Large intestine (tissue), 3 donors: ENCODE measurements at regions not wholly inside any gene's neighbourhood (a gene's known extent, or its start where the extent isn't known, plus 50 kb on each side); places are given as distances from the start of the nearest gene placed in this dataset.
"Not testable (repeated sequence)": the region's sequence is repeated elsewhere in the genome, so short reads cannot be mapped to it uniquely, and the experiment has no call there.

ENCODE experiments used
- DNase-seq, 2 donors: peaks; one replicate each; pipeline versions ENCODE4 v3.0.0 to v3.0.0-alpha.2; 2013
- H3K27ac ChIP-seq: one replicate; pipeline ENCODE4 v1.5.1; 2013; ENCODE audit warnings: low read length
- H3K27me3 ChIP-seq: 2 replicates; pipeline ENCODE4 v1.6.1; 2013; ENCODE audit warnings: low read length; ENCODE audit not compliant: control insufficient read depth, insufficient read depth
- H3K36me3 ChIP-seq: 2 replicates; pipeline ENCODE4 v1.6.1; 2013; ENCODE audit warnings: low read length; ENCODE audit not compliant: control insufficient read depth, insufficient read depth
- H3K4me1 ChIP-seq: one replicate; pipeline ENCODE4 v1.6.1; 2013; ENCODE audit warnings: low read length; ENCODE audit not compliant: control insufficient read depth, insufficient read depth
- H3K4me3 ChIP-seq: one replicate; pipeline ENCODE4 v1.5.1; 2013; ENCODE audit warnings: low read length
- H3K9me3 ChIP-seq: one replicate; pipeline ENCODE4 v1.6.1; 2013; ENCODE audit warnings: mild to moderate bottlenecking, low read depth, low read length, moderate library complexity; ENCODE audit not compliant: control insufficient read depth
- WGBS: methylation state at CpG from one replicate; pipeline ENCODE4 v1.1.5; 2013; ENCODE audit warnings: low lambda C conversion rate; ENCODE audit not compliant: insufficient coverage; 5-methylcytosine and 5-hydroxymethylcytosine counted together

- Histone ChIP-seq H3K4me1 (no peaks in the 10 kb centered on the region), H3K9me3 (no peaks in the 10 kb centered on the region), H3K27me3 (peaks cover 4% of the 10 kb centered on the region), H3K36me3 (no peaks in the 10 kb centered on the region), H3K4me3 (no peak overlapping the region), H3K27ac (no peak overlapping the region)
- no peak for DNase-seq
- WGBS = 100% methylated on average over 1 of the region's 4 CpGs
Observed at GRCh38 chr11:133650082-133650481, 117.8 kb upstream of the OPCML start.

DNA sequence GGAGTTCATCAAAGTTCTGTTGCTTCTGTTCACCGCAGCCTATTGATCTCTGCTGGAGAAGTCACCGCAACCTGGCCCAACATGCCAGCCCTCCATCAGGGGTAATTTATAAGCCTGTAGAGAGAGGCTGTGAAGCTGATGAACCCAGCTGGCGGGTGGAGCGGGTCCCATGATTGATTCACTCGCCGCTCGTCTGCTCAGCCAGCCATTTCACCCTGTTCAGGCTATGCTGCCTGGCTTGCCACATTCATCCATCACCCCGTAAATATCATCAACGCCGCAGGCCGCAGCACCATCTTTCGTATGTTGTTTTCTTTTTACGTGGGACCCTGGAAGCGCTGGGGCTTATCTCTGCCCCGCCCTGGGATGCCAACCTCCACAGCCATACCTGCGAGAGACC, 116.7 kb upstream of the OPCML start:
- Histone ChIP-seq H3K4me1 (no peaks in the 10 kb centered on the region), H3K9me3 (no peaks in the 10 kb centered on the region), H3K27ac (no peak overlapping the region), H3K4me3 (no peak overlapping the region), H3K36me3 (no peaks in the 10 kb centered on the region), H3K27me3 (peaks cover 4% of the 10 kb centered on the region)
- WGBS = no CpG with 5 or more reads among the region's 16 CpGs
- DNase-seq = no peak

GRCh38 chr11:133639408-133639807, 107.1 kb upstream of the OPCML start:
- H3K27ac ChIP-seq = no peak overlapping the region
- no peaks in the 10 kb centered on the region for H3K36me3 ChIP-seq
- no peaks in the 10 kb centered on the region for H3K4me1 ChIP-seq
- H3K9me3 ChIP-seq = no peaks in the 10 kb centered on the region
- no peak for DNase-seq
- no CpG with 5 or more reads among the region's 2 CpGs for WGBS
- no peak overlapping the region for H3K4me3 ChIP-seq
- peaks cover 4% of the 10 kb centered on the region for H3K27me3 ChIP-seq

DNA sequence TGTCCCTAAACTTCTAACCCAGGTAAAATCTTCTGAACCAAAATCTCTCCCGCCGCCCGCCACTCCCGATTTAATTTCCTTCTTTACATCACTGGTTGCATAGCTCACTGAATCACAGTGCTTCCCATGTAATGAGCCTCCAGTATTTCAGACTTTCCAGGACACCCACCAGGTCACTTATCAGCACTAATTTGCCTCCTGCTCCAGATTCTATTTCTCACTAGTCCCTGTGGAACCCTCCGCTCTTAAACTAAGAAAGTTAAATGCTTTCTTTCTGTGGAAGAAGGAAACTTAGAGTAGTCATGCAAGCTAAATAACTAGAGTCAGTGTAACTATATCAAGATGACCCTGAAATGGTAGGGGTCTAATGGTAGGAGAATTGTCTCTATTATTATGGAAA, 106.6 kb upstream of the OPCML start:
- H3K4me3 ChIP-seq = no peak overlapping the region
- H3K27ac ChIP-seq = no peak overlapping the region
- no peaks in the 10 kb centered on the region for H3K9me3 ChIP-seq
- no peaks in the 10 kb centered on the region for H3K4me1 ChIP-seq
- no peak for DNase-seq
- no CpG with 5 or more reads among the region's 5 CpGs for WGBS
- no peaks in the 10 kb centered on the region for H3K36me3 ChIP-seq
- peaks cover 4% of the 10 kb centered on the region for H3K27me3 ChIP-seq

GRCh38 chr11:133636711-133637355, 104.5 kb upstream of the OPCML start:
- Histone ChIP-seq H3K4me3 (no peak overlapping the region), H3K4me1 (no peaks in the 10 kb centered on the region), H3K27me3 (peaks cover 4% of the 10 kb centered on the region), H3K36me3 (no peaks in the 10 kb centered on the region), H3K27ac (no peak overlapping the region), H3K9me3 (no peaks in the 10 kb centered on the region)
- WGBS = no CpG with 5 or more reads among the region's 18 CpGs
- no peak for DNase-seq

- no peaks in the 10 kb centered on the region for H3K9me3 ChIP-seq
- no peaks in the 10 kb centered on the region for H3K36me3 ChIP-seq
- no peak for DNase-seq
- no peak overlapping the region for H3K27ac ChIP-seq
- H3K4me1 ChIP-seq = no peaks in the 10 kb centered on the region
- peaks cover 4% of the 10 kb centered on the region for H3K27me3 ChIP-seq
- no CpG with 5 or more reads among the region's 3 CpGs for WGBS
- H3K4me3 ChIP-seq = no peak overlapping the region
Observed at GRCh38 chr11:133635244-133635739, 103.0 kb upstream of the OPCML start.

- WGBS = no CpG with 5 or more reads among the region's 11 CpGs
- not testable (repeated sequence) for H3K27me3 ChIP-seq, H3K36me3 ChIP-seq, H3K4me3 ChIP-seq, H3K27ac ChIP-seq, H3K9me3 ChIP-seq, H3K4me1 ChIP-seq, DNase-seq
Observed at GRCh38 chr11:133628371-133628770, 96.1 kb upstream of the OPCML start.

- Histone ChIP-seq H3K4me3 (no peak overlapping the region), H3K36me3 (no peaks in the 10 kb centered on the region), H3K27ac (no peak overlapping the region), H3K9me3 (no peaks in the 10 kb centered on the region), H3K4me1 (no peaks in the 10 kb centered on the region), H3K27me3 (peaks cover 5% of the 10 kb centered on the region)
- no CpG with 5 or more reads among the region's 6 CpGs for WGBS
- no peak for DNase-seq
Observed at GRCh38 chr11:133621611-133622010, 89.3 kb upstream of the OPCML start.

- no peaks in the 10 kb centered on the region for H3K9me3 ChIP-seq
- 80% methylated on average over 1 of the region's 2 CpGs for WGBS
Observed at GRCh38 chr11:133619973-133620372, 87.7 kb upstream of the OPCML start.

GRCh38 chr11:133619397-133619796, 87.1 kb upstream of the OPCML start:
- Histone ChIP-seq H3K4me3 (no peak overlapping the region), H3K36me3 (no peaks in the 10 kb centered on the region), H3K9me3 (no peaks in the 10 kb centered on the region), H3K27me3 (peaks cover 5% of the 10 kb centered on the region), H3K4me1 (no peaks in the 10 kb centered on the region), H3K27ac (no peak overlapping the region)
- WGBS = no CpG with 5 or more reads among the region's 2 CpGs
- no peak for DNase-seq

More at GRCh38 chr11:133619973-133620372, 87.7 kb upstream of the OPCML start:
- H3K36me3 ChIP-seq = no peaks in the 10 kb centered on the region
- H3K27ac ChIP-seq = no peak overlapping the region
- H3K4me1 ChIP-seq = no peaks in the 10 kb centered on the region
- DNase-seq = no peak
- peaks cover 5% of the 10 kb centered on the region for H3K27me3 ChIP-seq
- H3K4me3 ChIP-seq = no peak overlapping the region

DNA sequence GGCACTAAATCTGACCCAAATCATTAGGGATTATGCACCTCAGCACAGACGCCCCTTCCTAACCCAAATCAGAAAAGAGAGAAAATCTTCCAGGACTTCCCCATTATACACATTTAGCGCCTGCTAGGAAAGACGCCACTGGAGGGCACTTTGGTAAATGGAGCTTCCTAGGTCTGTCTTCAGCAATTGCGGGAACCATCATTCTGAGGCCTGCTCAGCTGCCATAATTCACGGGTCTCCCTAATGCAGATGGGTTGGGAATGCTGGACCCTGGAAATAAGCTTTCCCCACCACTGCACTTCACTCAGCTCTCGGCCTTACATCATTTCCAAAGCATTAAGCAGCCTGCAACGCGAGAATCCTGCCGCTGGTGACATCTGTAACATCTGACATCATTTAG, 86.2 kb upstream of the OPCML start:
- no peaks in the 10 kb centered on the region for H3K36me3 ChIP-seq
- H3K27ac ChIP-seq = no peak overlapping the region
- H3K9me3 ChIP-seq = no peaks in the 10 kb centered on the region
- H3K4me1 ChIP-seq = no peaks in the 10 kb centered on the region
- no peak for DNase-seq
- peaks cover 5% of the 10 kb centered on the region for H3K27me3 ChIP-seq
- WGBS = no CpG with 5 or more reads among the region's 9 CpGs
- no peak overlapping the region for H3K4me3 ChIP-seq
